ENCODE measurements at regions not wholly inside any gene's neighbourhood (a gene's known extent, or its start where the extent isn't known, plus 50 kb on each side); places are given as distances from the start of the nearest gene placed in this dataset.

- Histone ChIP-seq H3K9me3 (ENCODE audit: insufficient read depth, low read depth, low read length) (no peaks in the 10 kb centered on the region), H3K27me3 (ENCODE audit: insufficient read depth, low read length) (no peaks in the 10 kb centered on the region), H3K36me3 (ENCODE audit: insufficient read depth, low read length) (no peaks in the 10 kb centered on the region), H3K4me3 (ENCODE audit: insufficient read depth, low read depth, low read length) (no peak overlapping the region), H4K20me1 (ENCODE audit: insufficient read depth, low read length) (no peaks in the 10 kb centered on the region), H2AFZ (ENCODE audit: low read depth, low read length) (no peak overlapping the region), H3K27ac (ENCODE audit: low read depth, low read length) (no peak overlapping the region), H3K9ac (ENCODE audit: low read length) (no peak overlapping the region), H3K79me2 (ENCODE audit: insufficient read depth, low read length) (no peaks in the 10 kb centered on the region), H3K4me1 (ENCODE audit: insufficient read depth, low read length) (no peaks in the 10 kb centered on the region), H3K4me2 (ENCODE audit: low read length) (no peak overlapping the region)
- no peaks in the 10 kb centered on the region for H3K27me3 Mint-ChIP-seq (ENCODE audit: low read depth, unreplicated experiment)
- DNase-seq (ENCODE audit: low read depth) (no peak), FAIRE-seq (no peak)
- peaks cover 15% of the 10 kb centered on the region for H3K4me1 Mint-ChIP-seq (ENCODE audit: low read depth, unreplicated experiment)
- H3K4me3 Mint-ChIP-seq (ENCODE audit: unreplicated experiment), result no peak overlapping the region
- peaks cover 3% of the 10 kb centered on the region for H3K9me3 Mint-ChIP-seq (ENCODE audit: unreplicated experiment)
- H3K27ac Mint-ChIP-seq (ENCODE audit: unreplicated experiment), result no peak overlapping the region
- no peak for TF ChIP-seq EZH2 (IDR thresholded peaks at IDR 0.05; ENCODE audit: insufficient read depth, low read length)
- no peak for TF ChIP-seq CTCF (IDR thresholded peaks at IDR 0.05; ENCODE audit: insufficient read depth, low read depth, low read length)
- no peaks in the 10 kb centered on the region for H3K36me3 Mint-ChIP-seq (ENCODE audit: low read depth, unreplicated experiment)
Observed at GRCh38 chr13:50196118-50196517, 180.9 kb downstream of the KCNRG start.

- no peak for DNase-seq (ENCODE audit: low read depth)
- Histone ChIP-seq H3K4me1 (ENCODE audit: insufficient read depth, low read length) (no peaks in the 10 kb centered on the region), H3K9ac (ENCODE audit: low read length) (no peak overlapping the region), H3K79me2 (ENCODE audit: insufficient read depth, low read length) (no peaks in the 10 kb centered on the region), H3K9me3 (ENCODE audit: insufficient read depth, low read depth, low read length) (no peaks in the 10 kb centered on the region), H3K36me3 (ENCODE audit: insufficient read depth, low read length) (no peaks in the 10 kb centered on the region), H3K4me2 (ENCODE audit: low read length) (no peak overlapping the region), H4K20me1 (ENCODE audit: insufficient read depth, low read length) (no peaks in the 10 kb centered on the region), H3K27ac (ENCODE audit: low read depth, low read length) (no peak overlapping the region), H3K27me3 (ENCODE audit: insufficient read depth, low read length) (no peaks in the 10 kb centered on the region), H3K4me3 (ENCODE audit: insufficient read depth, low read depth, low read length) (no peak overlapping the region), H2AFZ (ENCODE audit: low read depth, low read length) (no peak overlapping the region)
- no peak for FAIRE-seq
- no peak overlapping the region for H3K4me3 Mint-ChIP-seq (ENCODE audit: unreplicated experiment)
- no peaks in the 10 kb centered on the region for H3K36me3 Mint-ChIP-seq (ENCODE audit: low read depth, unreplicated experiment)
- H3K4me1 Mint-ChIP-seq (ENCODE audit: low read depth, unreplicated experiment), result peaks cover 20% of the 10 kb centered on the region
- no peak overlapping the region for H3K27ac Mint-ChIP-seq (ENCODE audit: unreplicated experiment)
- H3K27me3 Mint-ChIP-seq (ENCODE audit: low read depth, unreplicated experiment), result no peaks in the 10 kb centered on the region
- TF ChIP-seq CTCF (IDR thresholded peaks at IDR 0.05; ENCODE audit: insufficient read depth, low read depth, low read length) (no peak), EZH2 (IDR thresholded peaks at IDR 0.05; ENCODE audit: insufficient read depth, low read length) (no peak)
- H3K9me3 Mint-ChIP-seq (ENCODE audit: unreplicated experiment), result peaks cover 3% of the 10 kb centered on the region
Observed at GRCh38 chr13:50197705-50198104, 182.5 kb downstream of the KCNRG start.

- Histone ChIP-seq H3K9me3 (ENCODE audit: insufficient read depth, low read depth, low read length) (no peaks in the 10 kb centered on the region), H3K36me3 (ENCODE audit: insufficient read depth, low read length) (no peaks in the 10 kb centered on the region), H4K20me1 (ENCODE audit: insufficient read depth, low read length) (no peaks in the 10 kb centered on the region), H3K4me1 (ENCODE audit: insufficient read depth, low read length) (no peaks in the 10 kb centered on the region), H3K4me2 (ENCODE audit: low read length) (no peak overlapping the region), H2AFZ (ENCODE audit: low read depth, low read length) (no peak overlapping the region), H3K9ac (ENCODE audit: low read length) (no peak overlapping the region), H3K27me3 (ENCODE audit: insufficient read depth, low read length) (no peaks in the 10 kb centered on the region), H3K4me3 (ENCODE audit: insufficient read depth, low read depth, low read length) (no peak overlapping the region), H3K27ac (ENCODE audit: low read depth, low read length) (no peak overlapping the region), H3K79me2 (ENCODE audit: insufficient read depth, low read length) (no peaks in the 10 kb centered on the region)
- Mint-ChIP-seq H3K27me3 (ENCODE audit: low read depth, unreplicated experiment) (no peaks in the 10 kb centered on the region), H3K9me3 (ENCODE audit: unreplicated experiment) (peaks cover 3% of the 10 kb centered on the region), H3K36me3 (ENCODE audit: low read depth, unreplicated experiment) (no peaks in the 10 kb centered on the region), H3K27ac (ENCODE audit: unreplicated experiment) (no peak overlapping the region), H3K4me3 (ENCODE audit: unreplicated experiment) (no peak overlapping the region), H3K4me1 (ENCODE audit: low read depth, unreplicated experiment) (peaks cover 22% of the 10 kb centered on the region)
- no peak for DNase-seq (ENCODE audit: low read depth)
- TF ChIP-seq CTCF (IDR thresholded peaks at IDR 0.05; ENCODE audit: insufficient read depth, low read depth, low read length), result no peak
- no peak for TF ChIP-seq EZH2 (IDR thresholded peaks at IDR 0.05; ENCODE audit: insufficient read depth, low read length)
- FAIRE-seq, result no peak
Observed at GRCh38 chr13:50198508-50198907, 183.3 kb downstream of the KCNRG start.

Data from astrocyte (in vitro differentiated cells and primary cell).